Ishikawa (cell line): ENCODE measurements at regions not wholly inside any gene's neighbourhood (a gene's known extent, or its start where the extent isn't known, plus 50 kb on each side); places are given as distances from the start of the nearest gene placed in this dataset.

ENCODE experiments used
- CEBPB ChIP-seq: IDR thresholded peaks from 2 replicates; pipeline ENCODE4 v1.6.1; 2012
- CREB1 ChIP-seq: IDR thresholded peaks from 2 replicates; pipeline ENCODE4 v1.6.1; 2012; ENCODE audit warnings: low read depth
- EGR1 ChIP-seq: IDR thresholded peaks from 2 replicates; pipeline ENCODE4 v1.6.1; 2012
- EP300 ChIP-seq: IDR thresholded peaks from 2 replicates; pipeline ENCODE4 v1.6.1; 2012; ENCODE audit warnings: borderline replicate concordance
- FOXM1 ChIP-seq: IDR thresholded peaks from 2 replicates; pipeline ENCODE4 v1.6.1; 2012; ENCODE audit warnings: low read depth, borderline replicate concordance
- NFIC ChIP-seq: IDR thresholded peaks from 2 replicates; pipeline ENCODE4 v1.6.1; 2012
- RAD21 ChIP-seq: IDR thresholded peaks from 2 replicates; pipeline ENCODE4 v1.6.1; 2012; ENCODE audit warnings: low read depth
- TAF1 ChIP-seq: IDR thresholded peaks from 2 replicates; pipeline ENCODE4 v1.6.1; 2012; ENCODE audit warnings: low read depth, mild to moderate bottlenecking
- TCF12 ChIP-seq: IDR thresholded peaks from 2 replicates; pipeline ENCODE4 v1.6.1; 2012; ENCODE audit warnings: low read depth
- TEAD4 ChIP-seq: IDR thresholded peaks from 2 replicates; pipeline ENCODE4 v1.6.1; 2012
- YY1 ChIP-seq: IDR thresholded peaks from 2 replicates; pipeline ENCODE4 v1.6.1; 2012; ENCODE audit warnings: low read depth
- ZBTB7A ChIP-seq: IDR thresholded peaks from 2 replicates; pipeline ENCODE4 v1.6.1; 2012; ENCODE audit warnings: low read depth
- TF ChIP-seq, protein P1 (sequence below): IDR thresholded peaks from 2 replicates; pipeline ENCODE4 v1.6.1; 2012
- TF ChIP-seq, protein P2 (sequence below): IDR thresholded peaks from 2 replicates; pipeline ENCODE4 v1.6.1; 2012
- TF ChIP-seq, protein P3 (sequence below): IDR thresholded peaks from 2 replicates; pipeline ENCODE4 v1.6.1; 2012; ENCODE audit warnings: low read depth, mild to moderate bottlenecking

DNA sequence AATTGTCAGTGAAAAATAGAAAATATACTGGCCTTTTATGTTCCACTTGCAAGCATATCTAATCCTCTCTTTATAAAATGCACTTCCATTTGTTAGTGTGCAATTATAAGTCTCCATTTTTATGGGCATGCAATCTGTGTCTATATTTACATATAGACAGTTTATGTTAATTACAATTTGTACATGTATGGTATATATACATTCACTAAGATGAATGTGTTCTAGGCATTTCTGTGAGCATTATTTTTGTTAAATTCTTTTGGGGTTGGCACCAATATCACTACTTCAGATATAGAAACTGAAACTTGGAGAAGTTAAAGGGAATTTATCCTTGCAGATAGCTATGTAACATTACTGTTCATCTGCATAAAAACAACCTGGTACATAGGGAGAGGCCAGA is 470.8 kb upstream of the LMO3 start:
- TF ChIP-seq, protein P1, sequence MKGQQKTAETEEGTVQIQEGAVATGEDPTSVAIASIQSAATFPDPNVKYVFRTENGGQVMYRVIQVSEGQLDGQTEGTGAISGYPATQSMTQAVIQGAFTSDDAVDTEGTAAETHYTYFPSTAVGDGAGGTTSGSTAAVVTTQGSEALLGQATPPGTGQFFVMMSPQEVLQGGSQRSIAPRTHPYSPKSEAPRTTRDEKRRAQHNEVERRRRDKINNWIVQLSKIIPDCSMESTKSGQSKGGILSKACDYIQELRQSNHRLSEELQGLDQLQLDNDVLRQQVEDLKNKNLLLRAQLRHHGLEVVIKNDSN = no peak

DNA sequence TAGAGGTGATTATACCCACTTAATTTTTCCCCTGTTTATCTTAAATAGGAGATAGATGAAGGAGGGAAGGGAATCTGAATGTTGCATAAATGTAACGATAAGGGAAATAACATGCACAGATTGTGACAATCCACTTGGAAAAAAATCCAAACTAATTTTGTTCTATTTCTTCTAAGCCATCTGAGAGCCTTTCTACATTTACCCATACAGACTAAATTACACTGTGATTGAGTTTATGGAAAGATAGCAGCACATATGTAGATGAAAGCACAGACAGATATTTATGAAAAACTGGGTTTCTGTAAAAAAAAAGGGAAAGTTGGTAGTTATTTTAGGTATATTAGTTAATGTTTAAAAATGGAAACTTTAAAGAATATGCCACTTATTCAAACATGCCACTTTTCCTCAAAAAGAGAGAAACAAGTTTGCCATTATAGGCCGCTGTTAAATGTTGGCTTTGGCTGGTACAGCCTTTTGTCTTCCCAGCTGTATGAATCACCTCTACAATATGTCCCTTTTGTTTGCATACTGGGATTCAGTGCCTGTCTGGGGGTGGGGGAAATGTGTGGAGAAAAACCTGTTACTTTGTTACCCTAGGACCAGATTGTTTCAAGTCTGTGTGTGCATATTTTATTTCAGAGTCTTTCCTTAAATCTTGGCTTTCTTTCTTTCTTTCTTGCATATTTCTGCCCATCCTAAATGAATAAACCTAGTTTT is 470.2 kb upstream of the LMO3 start:
- TF ChIP-seq NFIC = no peak
- no peak for TF ChIP-seq CEBPB
- no peak for TF ChIP-seq TEAD4
- TF ChIP-seq CREB1 = no peak
- TF ChIP-seq TAF1 = no peak
- TF ChIP-seq, protein P2, sequence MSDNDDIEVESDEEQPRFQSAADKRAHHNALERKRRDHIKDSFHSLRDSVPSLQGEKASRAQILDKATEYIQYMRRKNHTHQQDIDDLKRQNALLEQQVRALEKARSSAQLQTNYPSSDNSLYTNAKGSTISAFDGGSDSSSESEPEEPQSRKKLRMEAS = no peak
- TF ChIP-seq YY1 = no peak
- TF ChIP-seq RAD21 = no peak
- TF ChIP-seq FOXM1 = no peak
- TF ChIP-seq TCF12 = no peak
- TF ChIP-seq EP300 = no peak
- TF ChIP-seq, protein P1 = no peak
- no peak for TF ChIP-seq ZBTB7A
- TF ChIP-seq, protein P3, sequence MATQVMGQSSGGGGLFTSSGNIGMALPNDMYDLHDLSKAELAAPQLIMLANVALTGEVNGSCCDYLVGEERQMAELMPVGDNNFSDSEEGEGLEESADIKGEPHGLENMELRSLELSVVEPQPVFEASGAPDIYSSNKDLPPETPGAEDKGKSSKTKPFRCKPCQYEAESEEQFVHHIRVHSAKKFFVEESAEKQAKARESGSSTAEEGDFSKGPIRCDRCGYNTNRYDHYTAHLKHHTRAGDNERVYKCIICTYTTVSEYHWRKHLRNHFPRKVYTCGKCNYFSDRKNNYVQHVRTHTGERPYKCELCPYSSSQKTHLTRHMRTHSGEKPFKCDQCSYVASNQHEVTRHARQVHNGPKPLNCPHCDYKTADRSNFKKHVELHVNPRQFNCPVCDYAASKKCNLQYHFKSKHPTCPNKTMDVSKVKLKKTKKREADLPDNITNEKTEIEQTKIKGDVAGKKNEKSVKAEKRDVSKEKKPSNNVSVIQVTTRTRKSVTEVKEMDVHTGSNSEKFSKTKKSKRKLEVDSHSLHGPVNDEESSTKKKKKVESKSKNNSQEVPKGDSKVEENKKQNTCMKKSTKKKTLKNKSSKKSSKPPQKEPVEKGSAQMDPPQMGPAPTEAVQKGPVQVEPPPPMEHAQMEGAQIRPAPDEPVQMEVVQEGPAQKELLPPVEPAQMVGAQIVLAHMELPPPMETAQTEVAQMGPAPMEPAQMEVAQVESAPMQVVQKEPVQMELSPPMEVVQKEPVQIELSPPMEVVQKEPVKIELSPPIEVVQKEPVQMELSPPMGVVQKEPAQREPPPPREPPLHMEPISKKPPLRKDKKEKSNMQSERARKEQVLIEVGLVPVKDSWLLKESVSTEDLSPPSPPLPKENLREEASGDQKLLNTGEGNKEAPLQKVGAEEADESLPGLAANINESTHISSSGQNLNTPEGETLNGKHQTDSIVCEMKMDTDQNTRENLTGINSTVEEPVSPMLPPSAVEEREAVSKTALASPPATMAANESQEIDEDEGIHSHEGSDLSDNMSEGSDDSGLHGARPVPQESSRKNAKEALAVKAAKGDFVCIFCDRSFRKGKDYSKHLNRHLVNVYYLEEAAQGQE = no peak
- TF ChIP-seq EGR1 = no peak

DNA sequence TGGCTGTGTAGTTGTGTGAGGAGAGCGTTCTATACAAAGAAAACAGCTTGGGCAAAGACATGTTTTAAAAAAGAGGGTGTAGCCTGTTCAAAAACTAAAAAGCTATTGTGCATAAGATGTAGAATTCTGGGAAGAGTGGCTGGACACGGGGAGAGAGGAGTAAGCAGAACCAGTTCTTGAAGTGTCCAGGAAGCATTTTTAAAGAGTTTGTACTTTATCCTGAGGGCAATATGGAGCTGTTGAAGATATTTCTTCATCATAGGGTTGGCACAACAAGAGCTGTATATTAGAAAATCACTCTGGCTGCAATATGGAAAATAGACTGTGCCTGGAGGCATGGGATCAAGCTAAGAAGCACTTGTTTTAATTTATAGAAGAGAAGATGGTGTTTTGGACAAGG is 458.9 kb upstream of the LMO3 start:
- TF ChIP-seq, protein P1 = no peak
- TF ChIP-seq NFIC = no peak
- TF ChIP-seq TAF1 = no peak
- no peak for TF ChIP-seq TCF12
- no peak for TF ChIP-seq YY1
- no peak for TF ChIP-seq CEBPB
- no peak for TF ChIP-seq CREB1

DNA sequence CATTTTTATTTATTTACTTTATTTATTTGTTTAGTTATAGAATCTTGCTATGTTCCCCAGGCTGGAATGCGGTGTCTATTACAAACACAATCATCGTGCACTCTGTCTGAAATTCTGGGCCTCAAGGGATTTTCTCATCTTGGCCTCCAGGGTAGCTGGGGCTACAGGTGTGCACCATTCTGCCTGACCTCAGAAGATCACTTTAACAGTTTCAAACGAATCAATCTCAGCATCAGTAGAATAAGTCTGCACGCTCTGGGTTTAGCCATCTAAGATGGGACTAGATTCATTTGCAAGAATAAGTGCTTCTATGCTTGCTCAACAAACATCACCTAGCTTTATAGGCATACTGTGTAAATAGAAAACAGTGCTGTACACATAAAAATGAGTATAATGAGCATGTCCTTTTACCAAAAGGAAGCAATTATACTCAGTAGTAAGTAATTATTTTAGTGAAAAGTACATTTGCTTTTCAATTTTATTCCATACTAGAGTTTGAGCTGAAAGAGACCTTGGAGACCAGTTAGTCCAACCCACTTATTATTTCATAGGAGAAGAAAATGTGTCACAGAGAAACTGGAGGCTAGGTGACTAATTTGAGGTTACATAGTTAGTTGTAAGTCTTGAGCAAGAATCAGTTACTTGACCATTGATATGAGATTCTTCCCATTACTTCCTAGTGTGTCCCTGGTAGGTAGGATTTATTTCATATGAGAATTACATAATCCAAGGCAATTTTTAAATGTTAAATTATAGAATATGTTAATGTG is 456.5 kb upstream of the LMO3 start:
- TF ChIP-seq TAF1 (no peak), FOXM1 (no peak), YY1 (no peak), RAD21 (no peak)
- TF ChIP-seq, protein P1 = no peak

DNA sequence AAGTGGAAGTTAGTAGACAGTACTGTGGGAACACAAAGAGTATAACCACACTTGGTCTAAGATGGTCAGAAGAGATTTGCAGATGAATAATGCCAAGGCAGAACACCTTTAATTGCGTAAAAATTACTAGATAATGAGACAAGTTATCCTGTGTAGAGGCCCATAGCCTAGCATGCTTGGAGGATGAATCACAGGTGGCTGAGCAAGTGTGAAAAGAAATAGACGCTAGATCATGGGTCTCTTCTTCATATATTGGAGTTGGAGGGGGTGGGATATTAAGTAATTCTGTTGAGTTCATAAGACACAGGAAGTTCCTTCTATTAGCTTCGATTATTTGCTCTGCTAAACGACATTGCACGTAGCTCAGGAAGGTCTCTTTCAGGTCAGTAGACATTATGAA is 454.3 kb upstream of the LMO3 start:
- TF ChIP-seq RAD21 (no peak), YY1 (no peak), ZBTB7A (no peak)
- TF ChIP-seq, protein P1 = no peak
- TF ChIP-seq, protein P3 = no peak
